ENCODE measurements at regions not wholly inside any gene's neighbourhood (a gene's known extent, or its start where the extent isn't known, plus 50 kb on each side); places are given as distances from the start of the nearest gene placed in this dataset.

GRCh38 chr4:125808570-125808969 lies 493.8 kb downstream of the FAT4 start:
- no peaks in the 10 kb centered on the region for H3K4me1 ChIP-seq
- no peaks in the 10 kb centered on the region for H3K36me3 ChIP-seq
- no peak for DNase-seq
- H3K27ac ChIP-seq, result no peak overlapping the region
- no peaks in the 10 kb centered on the region for H3K27me3 ChIP-seq (replicated peaks in 1 of 7)
- intact Hi-C loops (cut with DNase I; ENCODE audit: low total_unique reads), result no loop called here
- H3K4me3 ChIP-seq, result no peak overlapping the region
- H3K9me3 ChIP-seq, result peaks cover 0 to 3% (median 0%) of the 10 kb centered on the region in 8 donors
- TF ChIP-seq POLR2A (IDR thresholded peaks at IDR 0.05), result no peak
- TF ChIP-seq CTCF (IDR thresholded peaks at IDR 0.05 in 8 of 11, conservative IDR thresholded peaks at IDR 0.05 in 3 of 11), result no peak
- no peak for TF ChIP-seq POLR2AphosphoS5 (IDR thresholded peaks at IDR 0.05)
- 63 to 81% (median 76%) methylated on average over 1 of the region's 1 CpG for WGBS, 5 donors

GRCh38 chr4:125811892-125812291 lies 497.1 kb downstream of the FAT4 start:
- H3K4me1 ChIP-seq, result no peaks in the 10 kb centered on the region
- H3K27ac ChIP-seq, result no peak overlapping the region
- TF ChIP-seq POLR2AphosphoS5 (IDR thresholded peaks at IDR 0.05) (no peak), POLR2A (IDR thresholded peaks at IDR 0.05) (no peak), CTCF (IDR thresholded peaks at IDR 0.05 in 8 of 11, conservative IDR thresholded peaks at IDR 0.05 in 3 of 11) (no peak)
- DNase-seq, result no peak
- H3K9me3 ChIP-seq, result peaks cover 0 to 8% (median 0%) of the 10 kb centered on the region in 8 donors
- no peak overlapping the region for H3K4me3 ChIP-seq
- H3K27me3 ChIP-seq (replicated peaks in 1 of 7), result no peaks in the 10 kb centered on the region
- no peaks in the 10 kb centered on the region for H3K36me3 ChIP-seq
- intact Hi-C loops (cut with DNase I; ENCODE audit: low total_unique reads), result no loop called here

GRCh38 chr4:125826801-125827695 lies 512.3 kb downstream of the FAT4 start:
- no peaks in the 10 kb centered on the region for H3K4me1 ChIP-seq
- H3K27me3 ChIP-seq (replicated peaks in 1 of 7), result no peaks in the 10 kb centered on the region
- no peaks in the 10 kb centered on the region for H3K36me3 ChIP-seq
- no peak overlapping the region for H3K27ac ChIP-seq
- no peak for DNase-seq
- no peak overlapping the region for H3K4me3 ChIP-seq
- no peak for TF ChIP-seq CTCF (IDR thresholded peaks at IDR 0.05 in 8 of 11, conservative IDR thresholded peaks at IDR 0.05 in 3 of 11)
- no peak for TF ChIP-seq POLR2AphosphoS5 (IDR thresholded peaks at IDR 0.05)
- no peak for TF ChIP-seq POLR2A (IDR thresholded peaks at IDR 0.05)
- WGBS, 5 donors, result 60 to 78% (median 68%) methylated on average over 3 of the region's 3 CpGs
- intact Hi-C loops (cut with DNase I; ENCODE audit: low total_unique reads), result no loop called here
- H3K9me3 ChIP-seq, result no peaks in the 10 kb centered on the region

GRCh38 chr4:125827696-125828052 lies 512.9 kb downstream of the FAT4 start:
- no peaks in the 10 kb centered on the region for H3K4me1 ChIP-seq
- no peaks in the 10 kb centered on the region for H3K27me3 ChIP-seq (replicated peaks in 1 of 7)
- H3K4me3 ChIP-seq, result no peak overlapping the region
- H3K36me3 ChIP-seq, result no peaks in the 10 kb centered on the region
- H3K9me3 ChIP-seq, result no peaks in the 10 kb centered on the region
- no peak overlapping the region for H3K27ac ChIP-seq
- TF ChIP-seq POLR2A (IDR thresholded peaks at IDR 0.05) (no peak), CTCF (IDR thresholded peaks at IDR 0.05 in 8 of 11, conservative IDR thresholded peaks at IDR 0.05 in 3 of 11) (no peak), POLR2AphosphoS5 (IDR thresholded peaks at IDR 0.05) (no peak)
- DNase-seq, result no peak
- intact Hi-C loops (cut with DNase I; ENCODE audit: low total_unique reads), result no loop called here

All from spleen (tissue), 11 donors.